ENCODE measurements at regions not wholly inside any gene's neighbourhood (a gene's known extent, or its start where the extent isn't known, plus 50 kb on each side); places are given as distances from the start of the nearest gene placed in this dataset.
"Not testable (repeated sequence)": the region's sequence is repeated elsewhere in the genome, so short reads cannot be mapped to it uniquely, and the experiment has no call there.

GRCh38 chr2:87622720-87623119, 125.2 kb upstream of the PLGLB2 start:
- H3K36me3 ChIP-seq (replicated peaks in 1 of 2; ENCODE audit: control insufficient read depth in 1 of 2, insufficient read depth in 2 of 2, low read length in 2 of 2); H3K4me2 ChIP-seq (ENCODE audit: low read depth, low read length); POLR2A ChIA-PET; ATAC-seq; H4K20me1 ChIP-seq (ENCODE audit: insufficient read depth, low read length); H3K9ac ChIP-seq (ENCODE audit: insufficient read depth, low read depth, low read length); FAIRE-seq; H2AFZ ChIP-seq (ENCODE audit: low read length); BruUV-seq (replicated peaks); DNase-seq (ENCODE audit: low spot score); H3K4me1 ChIP-seq (ENCODE audit: insufficient read depth, low read length); H3K79me2 ChIP-seq (ENCODE audit: insufficient read depth, low read length); CTCF ChIA-PET (ENCODE audit: low intra/inter-chr PET ratio, low total read pairs); H3K27me3 ChIP-seq (ENCODE audit: control insufficient read depth in 1 of 2, insufficient read depth in 2 of 2, low read length in 2 of 2); in situ Hi-C loops (cut with HindIII; ENCODE audit: extremely low pct_ligation_motif_present, low pct_unique_long_range_greater_than_20kb); H3K27ac ChIP-seq (ENCODE audit: extremely low read length, insufficient read depth, low read length); intact Hi-C loops (cut with micrococcal nuclease; ENCODE audit: unreplicated experiment); H3K4me3 ChIP-seq (replicated peaks in 1 of 3; ENCODE audit: insufficient read depth in 1 of 3, low read depth in 2 of 3, low read length in 3 of 3); H3K9me3 ChIP-seq (ENCODE audit: low read length): not testable (repeated sequence)
- WGBS (ENCODE audit: low lambda C conversion rate): no CpG with 5 or more reads among the region's 4 CpGs

- H3K9me3 ChIP-seq (ENCODE audit: low read length); FAIRE-seq; H3K27ac ChIP-seq (ENCODE audit: extremely low read length, insufficient read depth, low read length); ATAC-seq; DNase-seq (ENCODE audit: low spot score); CTCF ChIA-PET (ENCODE audit: low intra/inter-chr PET ratio, low total read pairs); in situ Hi-C loops (cut with HindIII; ENCODE audit: extremely low pct_ligation_motif_present, low pct_unique_long_range_greater_than_20kb); H4K20me1 ChIP-seq (ENCODE audit: insufficient read depth, low read length); intact Hi-C loops (cut with micrococcal nuclease; ENCODE audit: unreplicated experiment); H3K4me2 ChIP-seq (ENCODE audit: low read depth, low read length); H3K79me2 ChIP-seq (ENCODE audit: insufficient read depth, low read length); H3K36me3 ChIP-seq (replicated peaks in 1 of 2; ENCODE audit: control insufficient read depth in 1 of 2, insufficient read depth in 2 of 2, low read length in 2 of 2); H3K4me1 ChIP-seq (ENCODE audit: insufficient read depth, low read length); H3K9ac ChIP-seq (ENCODE audit: insufficient read depth, low read depth, low read length); H3K4me3 ChIP-seq (replicated peaks in 1 of 3; ENCODE audit: insufficient read depth in 1 of 3, low read depth in 2 of 3, low read length in 3 of 3); BruUV-seq (replicated peaks); H2AFZ ChIP-seq (ENCODE audit: low read length); POLR2A ChIA-PET; H3K27me3 ChIP-seq (ENCODE audit: control insufficient read depth in 1 of 2, insufficient read depth in 2 of 2, low read length in 2 of 2): not testable (repeated sequence)
- 90% methylated on average over 9 of the region's 10 CpGs for WGBS (ENCODE audit: low lambda C conversion rate)
- peak; percentile 3 to 44; a peak in 2 of 4 replicates for TF ChIP-seq MAFK (conservative IDR thresholded peaks at IDR 0.05 in 1 of 2, IDR thresholded peaks at IDR 0.05 in 1 of 2; ENCODE audit: low read length in 2 of 2)
- 0 out of 2 replicates have a peak, but pooled peaks have one; percentile 6 for TF ChIP-seq ZBTB33 (CRISPR knock-in tag; IDR thresholded peaks at IDR 0.05)
Observed at GRCh38 chr2:87629491-87630458, 118.1 kb upstream of the PLGLB2 start.

- ATAC-seq; BruUV-seq (replicated peaks); H3K4me1 ChIP-seq (ENCODE audit: insufficient read depth, low read length); in situ Hi-C loops (cut with HindIII; ENCODE audit: extremely low pct_ligation_motif_present, low pct_unique_long_range_greater_than_20kb); FAIRE-seq; intact Hi-C loops (cut with micrococcal nuclease; ENCODE audit: unreplicated experiment); POLR2A ChIA-PET; H4K20me1 ChIP-seq (ENCODE audit: insufficient read depth, low read length); H3K36me3 ChIP-seq (replicated peaks in 1 of 2; ENCODE audit: control insufficient read depth in 1 of 2, insufficient read depth in 2 of 2, low read length in 2 of 2); DNase-seq (ENCODE audit: low spot score); H3K27me3 ChIP-seq (ENCODE audit: control insufficient read depth in 1 of 2, insufficient read depth in 2 of 2, low read length in 2 of 2); H3K9ac ChIP-seq (ENCODE audit: insufficient read depth, low read depth, low read length); CTCF ChIA-PET (ENCODE audit: low intra/inter-chr PET ratio, low total read pairs); H3K4me2 ChIP-seq (ENCODE audit: low read depth, low read length); H3K79me2 ChIP-seq (ENCODE audit: insufficient read depth, low read length); H3K9me3 ChIP-seq (ENCODE audit: low read length); H3K27ac ChIP-seq (ENCODE audit: extremely low read length, insufficient read depth, low read length); H3K4me3 ChIP-seq (replicated peaks in 1 of 3; ENCODE audit: insufficient read depth in 1 of 3, low read depth in 2 of 3, low read length in 3 of 3); H2AFZ ChIP-seq (ENCODE audit: low read length): not testable (repeated sequence)
- WGBS (ENCODE audit: low lambda C conversion rate): no CpG with 5 or more reads among the region's 5 CpGs
Observed at GRCh38 chr2:87630892-87631291, 117.0 kb upstream of the PLGLB2 start.
